HepG2 (cell line): ENCODE measurements at regions not wholly inside any gene's neighbourhood (a gene's known extent, or its start where the extent isn't known, plus 50 kb on each side); places are given as distances from the start of the nearest gene placed in this dataset.

Source experiments
- ATAC-seq: fragments of 200-7000 bp; cut with Tn5 transposase; 3 replicates; pipeline ENCODE4 v1.9.1; 2020; ENCODE audit warnings: mild to moderate bottlenecking, moderate library complexity
- BruUV-seq: library from RNA; stranded (reverse); fragments of 400-500 nt; replicated peaks from 2 replicates; lab custom pipeline; 2021; lab: Mats Ljungman, UMichigan
- CTCF ChIA-PET: fragments of 300-600 bp; formaldehyde crosslinking; extraction: SDS; loops from one replicate; lab custom pipeline; 2021; ENCODE audit warnings: low total read pairs, inconsistent platforms, low intra/inter-chr PET ratio; lab: Yijun Ruan, JAX
- POLR2A ChIA-PET: fragments of 350-600 bp; sonication (Branson Sonifier 250); formaldehyde crosslinking; loops from one replicate; lab custom pipeline; 2020; ENCODE audit warnings: antibody characterized with exemption, inconsistent platforms; lab: Yijun Ruan, JAX
- DNase-seq: peaks from one replicate; pipeline ENCODE4 v3.0.0-alpha.2; 2015; ENCODE audit warnings: low spot score
- FAIRE-seq: peaks from 3 replicates; lab custom pipeline; 2011; peaks lifted over from hg19 to GRCh38; lab: Jason Lieb, UNC
- H2AFZ ChIP-seq: one replicate; pipeline ENCODE4 v1.6.1; 2011; ENCODE audit warnings: low read length, inconsistent platforms
- H3K27ac ChIP-seq: fragments of 300-600 bp; 3 replicates; pipeline ENCODE4 v1.8.0; 2011; ENCODE audit warnings: mixed run types, mild to moderate bottlenecking, mixed read lengths, low read length, inconsistent platforms; ENCODE audit not compliant: insufficient read depth; ENCODE audit errors: extremely low read length
- H3K27me3 ChIP-seq, 2 experiments: fragments of 200-600 bp in 1 of 2; 2 replicates in 1 of 2; 3 replicates in 1 of 2; pipeline versions ENCODE4 v1.6.0 to v1.8.0; 2011; ENCODE audit warnings: low read length in 2 of 2, mild to moderate bottlenecking in 2 of 2, moderate library complexity in 2 of 2, inconsistent platforms in 1 of 2; ENCODE audit not compliant: insufficient read depth in 2 of 2, control insufficient read depth in 1 of 2
- H3K36me3 ChIP-seq, 2 experiments: fragments of 200-600 bp in 1 of 2; replicated peaks in 1 of 2; 2 replicates in 1 of 2; 3 replicates in 1 of 2; pipeline versions ENCODE4 v1.5.1 to v1.8.0; 2011; ENCODE audit warnings: low read length in 2 of 2, inconsistent platforms in 1 of 2; ENCODE audit not compliant: insufficient read depth in 2 of 2, control insufficient read depth in 1 of 2
- H3K4me1 ChIP-seq: 2 replicates; pipeline ENCODE4 v1.5.1; 2012; ENCODE audit warnings: low read length, inconsistent platforms; ENCODE audit not compliant: insufficient read depth
- H3K4me2 ChIP-seq: 2 replicates; pipeline ENCODE4 v1.6.0; 2011; ENCODE audit warnings: low read depth, low read length, inconsistent platforms
- H3K4me3 ChIP-seq, 3 experiments: fragments of 200-600 bp in 1 of 3; sonication (generic), shearing (Covaris generic) in 1 of 3; replicated peaks in 1 of 3; 2 replicates each; pipeline ENCODE4 v1.5.1; 2011 to 2016; ENCODE audit warnings: low read length in 3 of 3, inconsistent platforms in 2 of 3, low read depth in 2 of 3, mild to moderate bottlenecking in 2 of 3, control low read depth in 1 of 3, mixed read lengths in 1 of 3; ENCODE audit not compliant: insufficient read depth in 1 of 3
- H3K79me2 ChIP-seq: one replicate; pipeline ENCODE4 v1.6.1; 2011; ENCODE audit warnings: low read length, inconsistent platforms; ENCODE audit not compliant: insufficient read depth
- H3K9ac ChIP-seq: 2 replicates; pipeline ENCODE4 v1.6.0; 2011; ENCODE audit warnings: mild to moderate bottlenecking, low read depth, low read length, inconsistent platforms; ENCODE audit not compliant: insufficient read depth
- H3K9me3 ChIP-seq: 2 replicates; pipeline ENCODE4 v1.5.1; 2012; ENCODE audit warnings: mild to moderate bottlenecking, low read length
- H4K20me1 ChIP-seq: 2 replicates; pipeline ENCODE4 v1.6.0; 2011; ENCODE audit warnings: inconsistent platforms, mild to moderate bottlenecking, low read length, moderate library complexity; ENCODE audit not compliant: insufficient read depth
- FLYWCH1 ChIP-seq: sonication (generic); formaldehyde crosslinking; IDR thresholded peaks from 2 replicates; pipeline ENCODE4 v1.8.1; 2023; ENCODE audit warnings: mild to moderate bottlenecking, missing genetic modification reagents
- FOXO4 ChIP-seq: sonication (generic); formaldehyde crosslinking; conservative IDR thresholded peaks from 2 replicates; pipeline ENCODE4 v1.8.1; 2023; ENCODE audit warnings: missing genetic modification reagents
- PCBP1 ChIP-seq: fragments of 200-400 bp; formaldehyde crosslinking; IDR thresholded peaks from 2 replicates; pipeline ENCODE4 v1.6.1; 2017; ENCODE audit warnings: mild to moderate bottlenecking, low read depth, low read length, borderline replicate concordance
- ZNF556 ChIP-seq: sonication (generic); formaldehyde crosslinking; IDR thresholded peaks from 2 replicates; pipeline ENCODE4 v1.4.0; 2020; ENCODE audit warnings: mild to moderate bottlenecking, missing genetic modification reagents, borderline replicate concordance
- ZNF678 ChIP-seq: sonication (generic); formaldehyde crosslinking; IDR thresholded peaks from 2 replicates; pipeline ENCODE4 v1.4.0; 2020; ENCODE audit warnings: mild to moderate bottlenecking, missing genetic modification reagents
- ZNF720 ChIP-seq: sonication (generic); formaldehyde crosslinking; IDR thresholded peaks from 2 replicates; pipeline ENCODE4 v1.4.0; 2020; ENCODE audit warnings: missing genetic modification reagents
- ZXDC ChIP-seq: sonication (generic); formaldehyde crosslinking; IDR thresholded peaks from 2 replicates; pipeline ENCODE4 v1.5.0; 2020; ENCODE audit warnings: mild to moderate bottlenecking, missing genetic modification reagents
- WGBS: methylation state at CpG from one replicate; pipeline ENCODE4 v1.1.6; 2017; ENCODE audit warnings: low lambda C conversion rate; 5-methylcytosine and 5-hydroxymethylcytosine counted together
- in situ Hi-C: cut with HindIII; loops from 2 replicates; pipeline ENCODE4 v1.10.0; 2017; ENCODE audit warnings: low pct_unique_long_range_greater_than_20kb; ENCODE audit not compliant: extremely low pct_ligation_motif_present
- intact Hi-C: fragments of 100-400 bp; cut with micrococcal nuclease; formaldehyde crosslinking; loops from one replicate; pipeline ENCODE4 v1.10.0; 2022; ENCODE audit not compliant: unreplicated experiment

- ATAC-seq, result no peak
- TF ChIP-seq ZNF556, result no peak
- TF ChIP-seq FOXO4 (CRISPR knock-in tag), result no peak
- TF ChIP-seq, all 625 proteins: peak for 0
- H4K20me1 ChIP-seq, result no peaks in the 10 kb centered on the region
- DNase-seq (no peak), FAIRE-seq (no peak)
- POLR2A ChIA-PET, result no interaction called here
- H3K36me3 ChIP-seq, result no peaks in the 10 kb centered on the region
- no peak overlapping the region for H3K9ac ChIP-seq
- WGBS, result 0% methylated on average over 1 of the region's 1 CpG
- BruUV-seq, result no TSS peak
- no peak overlapping the region for H3K4me3 ChIP-seq
- H3K4me2 ChIP-seq, result no peak overlapping the region
- no peak overlapping the region for H3K27ac ChIP-seq
- no peak overlapping the region for H2AFZ ChIP-seq
- in situ Hi-C loops, result no loop called here
- no peaks in the 10 kb centered on the region for H3K79me2 ChIP-seq
- intact Hi-C loops, result no loop called here
- H3K27me3 ChIP-seq, result no peaks in the 10 kb centered on the region
- H3K4me1 ChIP-seq, result no peaks in the 10 kb centered on the region
- CTCF ChIA-PET, result no interaction called here
- H3K9me3 ChIP-seq, result peaks cover 63% of the 10 kb centered on the region
These were observed 334.0 kb upstream of the CPEB2 start for GRCh38 chr4:14668296-14668695.

GRCh38 chr4:14669371-14669770 lies 332.9 kb upstream of the CPEB2 start:
- no peak overlapping the region for H2AFZ ChIP-seq
- no peak for FAIRE-seq
- no peaks in the 10 kb centered on the region for H3K4me1 ChIP-seq
- ChIA-PET CTCF (no interaction called here), POLR2A (no interaction called here)
- in situ Hi-C loops (no loop called here), intact Hi-C loops (no loop called here)
- no peak overlapping the region for H3K4me3 ChIP-seq
- peaks cover 73% of the 10 kb centered on the region for H3K9me3 ChIP-seq
- no peaks in the 10 kb centered on the region for H3K27me3 ChIP-seq
- H3K9ac ChIP-seq, result no peak overlapping the region
- WGBS, result 5% methylated on average over 5 of the region's 5 CpGs
- no TSS peak for BruUV-seq
- H4K20me1 ChIP-seq, result no peaks in the 10 kb centered on the region
- H3K4me2 ChIP-seq, result no peak overlapping the region
- no peaks in the 10 kb centered on the region for H3K36me3 ChIP-seq
- no peak for ATAC-seq
- TF ChIP-seq ZNF678 (CRISPR knock-in tag), result no peak
- TF ChIP-seq FLYWCH1 (CRISPR knock-in tag), result no peak
- TF ChIP-seq PCBP1, result no peak
- TF ChIP-seq ZNF720 (CRISPR knock-in tag), result no peak
- no peak for TF ChIP-seq ZXDC (CRISPR knock-in tag)
- H3K79me2 ChIP-seq, result no peaks in the 10 kb centered on the region
- no peak overlapping the region for H3K27ac ChIP-seq
- DNase-seq, result no peak
